Left lung (tissue), 4 donors: ENCODE measurements at regions not wholly inside any gene's neighbourhood (a gene's known extent, or its start where the extent isn't known, plus 50 kb on each side); places are given as distances from the start of the nearest gene placed in this dataset.
"Not testable (repeated sequence)": the region's sequence is repeated elsewhere in the genome, so short reads cannot be mapped to it uniquely, and the experiment has no call there.

ENCODE experiments used
- ATAC-seq: fragments of 200-7000 bp; cut with Tn5 transposase; one replicate; pipeline ENCODE4 v1.9.1; 2020; ENCODE audit warnings: moderate library complexity
- DNase-seq, 4 donors: peaks; one replicate each; pipeline ENCODE4 v3.0.0-alpha.2; 2013 to 2020
- H3K27ac ChIP-seq, 2 donors: fragments of 200-600 bp; sonication (generic) in 1 of 2; one replicate each; pipeline versions ENCODE4 v1.5.0 to v1.8.0; 2020 to 2021
- H3K27me3 ChIP-seq, 2 donors: fragments of 200-600 bp; sonication (generic) in 1 of 2; one replicate each; pipeline versions ENCODE4 v1.5.0 to v1.8.0; 2020 to 2021
- H3K36me3 ChIP-seq, 2 donors: fragments of 200-600 bp; sonication (generic) in 1 of 2; one replicate each; pipeline versions ENCODE4 v1.5.0 to v1.8.0; 2020 to 2021
- H3K4me1 ChIP-seq, 2 donors: fragments of 200-600 bp; one replicate each; pipeline ENCODE4 v1.8.0; 2021
- H3K4me3 ChIP-seq, 2 donors: fragments of 200-600 bp; sonication (generic) in 1 of 2; one replicate each; pipeline versions ENCODE4 v1.5.0 to v1.8.0; 2020 to 2021; ENCODE audit warnings: mild to moderate bottlenecking in 1 of 2
- H3K9me3 ChIP-seq, 2 donors: fragments of 200-600 bp; sonication (generic) in 1 of 2; one replicate each; pipeline versions ENCODE4 v1.5.0 to v1.8.0; 2020 to 2021
- intact Hi-C, 2 donors: fragments of 100-400 bp; cut with DNase I; formaldehyde crosslinking; loops; one replicate each; pipeline versions ENCODE4 v1.11.2 to v1.14.2; 2022
- TF ChIP-seq, protein P1 (sequence below), 2 donors: fragments of 200-600 bp; sonication (generic) in 1 of 2; IDR thresholded peaks; one replicate each; pipeline versions ENCODE4 v1.5.0 to v1.8.0; 2021; ENCODE audit warnings: antibody characterized with exemption in 2 of 2
- donor health status: DM: no; HTN: yes; CAD: no.
- donor health status: DM: no; HTN: no; CAD: no.

DNA sequence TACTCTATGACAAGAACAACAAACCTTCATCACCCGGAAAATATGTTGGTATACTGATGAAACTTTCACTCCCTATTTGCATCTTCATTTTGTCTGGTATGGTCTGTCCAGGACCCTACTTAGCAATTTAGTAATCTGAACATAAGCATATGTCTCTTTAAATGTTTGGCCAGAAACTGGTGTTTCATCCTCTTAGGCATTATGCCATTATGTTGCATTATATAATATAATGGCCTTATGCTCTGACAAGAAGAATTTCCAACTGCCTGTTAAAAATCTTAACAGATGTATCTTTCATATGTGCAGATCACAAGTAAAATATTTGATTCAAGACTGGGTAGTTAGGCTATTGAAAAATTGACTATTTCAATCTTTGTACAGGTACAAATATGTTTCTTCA is 610.6 kb upstream of the PRR20A start:
- Histone ChIP-seq H3K27ac (no peak overlapping the region), H3K4me3 (no peak overlapping the region), H3K36me3 (no peaks in the 10 kb centered on the region), H3K4me1 (no peaks in the 10 kb centered on the region), H3K9me3 (no peaks in the 10 kb centered on the region), H3K27me3 (no peaks in the 10 kb centered on the region)
- DNase-seq (no peak), ATAC-seq (no peak)
- intact Hi-C loops, result no loop called here
- TF ChIP-seq, protein P1, sequence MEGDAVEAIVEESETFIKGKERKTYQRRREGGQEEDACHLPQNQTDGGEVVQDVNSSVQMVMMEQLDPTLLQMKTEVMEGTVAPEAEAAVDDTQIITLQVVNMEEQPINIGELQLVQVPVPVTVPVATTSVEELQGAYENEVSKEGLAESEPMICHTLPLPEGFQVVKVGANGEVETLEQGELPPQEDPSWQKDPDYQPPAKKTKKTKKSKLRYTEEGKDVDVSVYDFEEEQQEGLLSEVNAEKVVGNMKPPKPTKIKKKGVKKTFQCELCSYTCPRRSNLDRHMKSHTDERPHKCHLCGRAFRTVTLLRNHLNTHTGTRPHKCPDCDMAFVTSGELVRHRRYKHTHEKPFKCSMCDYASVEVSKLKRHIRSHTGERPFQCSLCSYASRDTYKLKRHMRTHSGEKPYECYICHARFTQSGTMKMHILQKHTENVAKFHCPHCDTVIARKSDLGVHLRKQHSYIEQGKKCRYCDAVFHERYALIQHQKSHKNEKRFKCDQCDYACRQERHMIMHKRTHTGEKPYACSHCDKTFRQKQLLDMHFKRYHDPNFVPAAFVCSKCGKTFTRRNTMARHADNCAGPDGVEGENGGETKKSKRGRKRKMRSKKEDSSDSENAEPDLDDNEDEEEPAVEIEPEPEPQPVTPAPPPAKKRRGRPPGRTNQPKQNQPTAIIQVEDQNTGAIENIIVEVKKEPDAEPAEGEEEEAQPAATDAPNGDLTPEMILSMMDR (IDR thresholded peaks at IDR 0.05), result no peak

DNA sequence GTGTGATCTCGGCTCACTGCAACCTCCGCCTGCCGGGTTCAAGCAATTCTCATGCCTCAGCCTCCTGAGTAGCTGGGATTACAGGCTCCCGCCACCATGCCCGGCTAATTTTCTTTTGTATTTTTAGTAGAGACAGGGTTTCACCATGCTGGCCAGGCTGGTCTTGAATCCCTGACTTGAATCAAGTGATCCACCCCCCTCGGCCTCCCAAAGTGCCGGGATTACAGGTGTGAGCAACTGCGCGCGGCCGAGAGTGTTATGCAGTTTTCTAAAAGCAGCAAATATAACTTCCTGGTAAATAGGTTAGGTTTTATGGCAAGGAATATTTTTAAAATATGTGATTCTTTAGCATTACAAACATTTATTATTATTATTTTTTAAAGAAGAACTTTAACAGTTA is 592.8 kb upstream of the PRR20A start:
- peak in 1 of 4 donors; percentile 16 for DNase-seq
- ATAC-seq, H3K9me3 ChIP-seq, H3K4me1 ChIP-seq, H3K27me3 ChIP-seq, H3K4me3 ChIP-seq, H3K27ac ChIP-seq, intact Hi-C loops, H3K36me3 ChIP-seq: not testable (repeated sequence)

DNA sequence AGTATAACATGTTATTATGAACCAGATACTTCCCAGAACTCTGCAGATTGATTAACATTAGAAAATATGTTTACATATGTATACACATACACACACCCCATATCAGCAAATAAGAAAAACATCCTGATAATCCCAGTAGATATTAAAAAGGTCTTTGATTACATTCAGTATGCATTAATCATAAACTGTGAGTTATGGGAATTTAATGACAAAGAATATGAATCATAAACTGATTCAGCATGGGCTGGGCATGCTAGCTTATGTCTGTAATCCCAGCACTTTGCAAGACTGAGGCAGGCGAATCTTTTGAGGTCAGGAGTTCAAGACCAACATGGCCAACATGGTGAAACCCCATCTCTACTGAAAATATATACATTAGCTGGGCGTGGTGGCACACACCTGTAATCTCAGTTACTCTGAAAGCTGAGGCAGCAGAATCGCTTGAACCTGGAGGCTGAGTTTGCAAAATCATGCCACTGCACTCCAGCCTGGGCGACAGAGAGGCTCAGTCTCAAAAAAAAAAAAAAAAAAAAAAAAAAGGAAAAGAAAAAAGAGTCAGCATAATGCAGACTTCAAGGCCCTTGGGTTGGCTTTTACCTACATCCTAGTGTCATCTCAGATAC is 581.9 kb upstream of the PRR20A start:
- H3K27me3 ChIP-seq, result no peaks in the 10 kb centered on the region
- ATAC-seq (no peak), DNase-seq (no peak)
- no peak overlapping the region for H3K4me3 ChIP-seq
- H3K36me3 ChIP-seq, result no peaks in the 10 kb centered on the region
- intact Hi-C loops, result no loop called here
- H3K4me1 ChIP-seq, result no peaks in the 10 kb centered on the region
- no peaks in the 10 kb centered on the region for H3K9me3 ChIP-seq
- no peak overlapping the region for H3K27ac ChIP-seq
- TF ChIP-seq, protein P1 (IDR thresholded peaks at IDR 0.05), result no peak

- Histone ChIP-seq H3K4me1 (no peaks in the 10 kb centered on the region), H3K9me3 (no peaks in the 10 kb centered on the region), H3K27ac (no peak overlapping the region), H3K27me3 (no peaks in the 10 kb centered on the region), H3K4me3 (no peak overlapping the region), H3K36me3 (no peaks in the 10 kb centered on the region)
- intact Hi-C loops, result no loop called here
- TF ChIP-seq, protein P1 (IDR thresholded peaks at IDR 0.05), result no peak
- ATAC-seq, result no peak
- no peak for DNase-seq
These were observed 579.4 kb upstream of the PRR20A start for GRCh38 chr13:56561327-56561726.

GRCh38 chr13:56563663-56564062 is 577.1 kb upstream of the PRR20A start:
- DNase-seq (peak in 1 of 4 donors; percentile 11), ATAC-seq (no peak)
- TF ChIP-seq, protein P1 (IDR thresholded peaks at IDR 0.05), result no peak
- H3K9me3 ChIP-seq, result no peaks in the 10 kb centered on the region
- H3K27me3 ChIP-seq, result no peaks in the 10 kb centered on the region
- H3K36me3 ChIP-seq, result no peaks in the 10 kb centered on the region
- no peaks in the 10 kb centered on the region for H3K4me1 ChIP-seq
- H3K27ac ChIP-seq, result no peak overlapping the region
- intact Hi-C loops, result no loop called here
- H3K4me3 ChIP-seq, result no peak overlapping the region

DNA sequence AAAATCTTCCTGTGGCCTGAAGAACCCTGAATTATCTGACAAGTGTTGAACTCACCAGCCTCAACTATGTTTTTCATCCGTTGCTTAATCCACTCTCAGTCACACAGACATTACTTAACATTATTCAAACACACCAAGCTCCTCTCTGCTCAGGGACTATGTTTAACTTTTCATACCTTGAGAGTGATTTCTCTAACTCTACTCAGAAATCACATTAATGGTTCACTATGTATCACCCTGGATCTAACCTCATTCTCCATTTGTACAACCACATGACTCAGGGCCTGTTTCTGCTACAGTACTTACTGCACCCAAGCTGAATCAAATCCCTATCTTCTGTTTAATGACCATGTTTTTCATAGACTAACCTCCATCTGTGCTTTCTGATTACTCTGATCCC is 553.7 kb upstream of the PRR20A start:
- no peak for ATAC-seq
- H3K36me3 ChIP-seq, result no peaks in the 10 kb centered on the region
- H3K27me3 ChIP-seq, result no peaks in the 10 kb centered on the region
- H3K9me3 ChIP-seq, result no peaks in the 10 kb centered on the region
- H3K4me3 ChIP-seq, result no peak overlapping the region
- DNase-seq, result no peak
- no peak overlapping the region for H3K27ac ChIP-seq
- no peaks in the 10 kb centered on the region for H3K4me1 ChIP-seq
- TF ChIP-seq, protein P1 (IDR thresholded peaks at IDR 0.05), result no peak
- intact Hi-C loops, result no loop called here
